Activated naive CD4-positive, alpha-beta T cell treated with anti-CD3 and anti-CD28 coated beads, Interleukin-2, amount 10 ng/mL, durations not matched to agents 7 days and 5 days (primary cell): ENCODE measurements at regions not wholly inside any gene's neighbourhood (a gene's known extent, or its start where the extent isn't known, plus 50 kb on each side); places are given as distances from the start of the nearest gene placed in this dataset.
"Not testable (repeated sequence)": the region's sequence is repeated elsewhere in the genome, so short reads cannot be mapped to it uniquely, and the experiment has no call there.

Experiments
- CTCF ChIA-PET: fragments of 350-600 bp; sonication (Branson Sonifier 250); formaldehyde crosslinking; loops from one replicate; lab custom pipeline; 2021; ENCODE audit warnings: antibody characterized with exemption; lab: Charles Lee
- DNase-seq: peaks from one replicate; pipeline ENCODE4 v3.0.0-alpha.2; 2020
- H3K27ac Mint-ChIP-seq: one replicate; pipeline ENCODE4 v1.8.0; 2021; ENCODE audit warnings: mild to moderate bottlenecking, moderate library complexity, mixed read lengths
- H3K27me3 Mint-ChIP-seq: one replicate; pipeline ENCODE4 v1.8.0; 2021; ENCODE audit warnings: mild to moderate bottlenecking, mixed read lengths
- H3K36me3 Mint-ChIP-seq: one replicate; pipeline ENCODE4 v1.8.0; 2021; ENCODE audit warnings: mixed read lengths
- H3K4me1 Mint-ChIP-seq: one replicate; pipeline ENCODE4 v1.8.0; 2021; ENCODE audit warnings: mixed read lengths
- H3K4me3 Mint-ChIP-seq: one replicate; pipeline ENCODE4 v1.8.0; 2021; ENCODE audit warnings: mild to moderate bottlenecking, moderate library complexity, mixed read lengths
- H3K9me3 Mint-ChIP-seq: one replicate; pipeline ENCODE4 v1.8.0; 2021; ENCODE audit warnings: mixed read lengths

DNA sequence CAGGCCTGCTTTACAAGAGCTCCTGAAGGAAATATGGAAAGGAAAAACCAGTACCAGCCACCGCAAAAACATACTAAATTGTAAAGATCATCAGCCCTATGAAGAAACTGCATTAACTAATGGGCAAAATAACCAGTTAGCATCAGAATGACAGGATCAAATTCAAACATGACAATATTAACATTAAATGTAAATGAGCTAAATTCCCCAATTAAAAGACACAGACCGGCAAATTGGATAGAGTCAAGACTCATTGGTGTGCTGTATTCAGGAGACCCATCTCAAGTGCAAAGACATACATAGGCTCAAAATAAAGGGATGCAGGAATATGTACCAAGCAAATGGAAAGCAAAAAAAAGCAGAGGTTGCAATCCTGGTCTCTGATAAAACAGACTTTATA, 408.7 kb upstream of the RAB6C start:
- DNase-seq, H3K4me3 Mint-ChIP-seq, H3K27me3 Mint-ChIP-seq, H3K36me3 Mint-ChIP-seq, H3K4me1 Mint-ChIP-seq, CTCF ChIA-PET, H3K27ac Mint-ChIP-seq: not testable (repeated sequence)
- peaks cover 24% of the 10 kb centered on the region for H3K9me3 Mint-ChIP-seq

GRCh38 chr2:129575431-129575830, 404.0 kb upstream of the RAB6C start:
- Mint-ChIP-seq H3K9me3 (peaks cover 15% of the 10 kb centered on the region), H3K36me3 (no peaks in the 10 kb centered on the region), H3K4me3 (no peak overlapping the region), H3K4me1 (no peaks in the 10 kb centered on the region), H3K27ac (no peak overlapping the region), H3K27me3 (no peaks in the 10 kb centered on the region)
- DNase-seq = no peak
- CTCF ChIA-PET = no interaction called here

GRCh38 chr2:129575880-129576279, 403.6 kb upstream of the RAB6C start:
- CTCF ChIA-PET = no interaction called here
- no peaks in the 10 kb centered on the region for H3K36me3 Mint-ChIP-seq
- peaks cover 12% of the 10 kb centered on the region for H3K9me3 Mint-ChIP-seq
- no peak overlapping the region for H3K27ac Mint-ChIP-seq
- H3K4me1 Mint-ChIP-seq = no peaks in the 10 kb centered on the region
- H3K4me3 Mint-ChIP-seq = no peak overlapping the region
- DNase-seq = no peak
- H3K27me3 Mint-ChIP-seq = no peaks in the 10 kb centered on the region

DNA sequence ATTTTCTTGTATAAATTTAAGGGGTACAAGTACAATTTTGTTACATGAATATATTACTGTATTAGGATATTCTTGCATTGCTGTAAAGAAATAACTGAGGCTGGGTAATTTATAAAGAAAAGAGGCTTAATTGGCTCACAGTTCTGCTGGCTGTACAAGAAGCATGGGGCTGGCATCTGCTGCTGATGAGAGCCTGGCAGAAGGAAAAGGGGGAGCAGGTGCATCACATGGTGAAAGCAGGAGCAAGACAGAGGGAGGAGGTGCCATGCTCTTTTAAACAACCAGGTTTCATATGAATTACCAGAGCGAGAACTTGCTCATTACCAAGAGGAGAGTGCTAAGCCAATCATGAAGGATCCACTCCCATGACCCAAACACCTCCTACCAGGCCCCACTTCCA, 399.5 kb upstream of the RAB6C start:
- Mint-ChIP-seq H3K36me3 (no peaks in the 10 kb centered on the region), H3K27ac (no peak overlapping the region), H3K4me1 (no peaks in the 10 kb centered on the region), H3K27me3 (no peaks in the 10 kb centered on the region), H3K4me3 (no peak overlapping the region), H3K9me3 (no peaks in the 10 kb centered on the region)
- no peak for DNase-seq
- CTCF ChIA-PET = no interaction called here

DNA sequence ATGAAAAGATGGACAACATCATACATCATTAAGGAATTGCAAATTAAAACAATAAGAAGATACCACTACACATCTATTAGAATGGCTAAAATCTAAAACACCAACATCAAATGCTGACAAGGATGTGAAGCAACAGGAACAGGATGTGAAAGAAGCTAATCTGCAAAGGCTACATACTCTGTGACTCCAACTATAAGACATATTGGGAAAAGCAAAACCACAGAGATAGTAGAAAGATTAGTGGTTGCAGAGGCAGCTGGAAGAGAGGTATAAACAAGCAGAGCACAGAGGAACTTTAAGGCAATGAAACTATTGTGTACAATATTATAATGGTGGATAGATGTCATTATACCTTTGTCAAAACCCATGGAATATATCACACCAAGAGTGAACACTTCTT, 393.7 kb upstream of the RAB6C start:
- H3K36me3 Mint-ChIP-seq = no peaks in the 10 kb centered on the region
- CTCF ChIA-PET = no interaction called here
- H3K4me3 Mint-ChIP-seq = no peak overlapping the region
- no peak for DNase-seq
- no peaks in the 10 kb centered on the region for H3K9me3 Mint-ChIP-seq
- H3K27me3 Mint-ChIP-seq = no peaks in the 10 kb centered on the region
- H3K4me1 Mint-ChIP-seq = no peaks in the 10 kb centered on the region
- H3K27ac Mint-ChIP-seq = no peak overlapping the region

DNA sequence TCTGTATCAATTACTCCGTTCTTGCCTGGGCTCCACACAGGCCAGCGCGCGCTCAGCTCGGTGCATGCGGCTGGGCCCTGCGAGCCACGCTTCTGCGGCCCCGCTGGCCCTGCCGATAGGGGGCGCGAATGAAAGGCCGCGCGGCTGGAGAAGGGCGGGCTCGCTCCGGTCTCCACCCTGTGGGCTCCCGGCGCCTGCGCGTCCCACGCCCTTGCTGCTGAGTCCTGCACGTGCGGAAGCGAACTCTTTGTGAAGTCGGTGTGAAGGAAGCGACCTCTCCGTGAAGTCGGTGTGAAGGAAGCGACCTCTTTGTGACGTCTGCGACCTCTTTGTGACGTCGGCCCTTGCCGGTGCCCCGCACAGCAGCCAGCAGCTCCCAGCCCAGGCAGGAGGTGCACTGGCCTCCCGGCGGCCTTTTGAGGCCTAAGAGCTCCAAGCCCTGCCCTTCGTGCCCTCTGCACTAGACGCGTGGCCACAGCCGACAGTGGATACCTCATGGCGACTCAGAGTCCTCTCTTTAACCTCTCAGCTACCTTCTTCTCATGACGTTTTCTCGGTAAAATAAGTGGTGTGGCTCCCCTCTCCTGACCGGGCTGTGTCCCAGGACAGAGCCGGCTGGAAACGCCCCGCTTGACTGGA, 391.9 kb upstream of the RAB6C start:
- Mint-ChIP-seq H3K27ac (no peak overlapping the region), H3K4me3 (no peak overlapping the region), H3K9me3 (no peaks in the 10 kb centered on the region), H3K36me3 (no peaks in the 10 kb centered on the region), H3K27me3 (no peaks in the 10 kb centered on the region), H3K4me1 (no peaks in the 10 kb centered on the region)
- CTCF ChIA-PET = interaction anchor here (1.3 kb wide), 1 partner anchor 14 kb away, joined by 3 read pairs; no protein-coding TSS in a partner anchor
- DNase-seq = no peak

GRCh38 chr2:129604560-129604959, 374.9 kb upstream of the RAB6C start:
- H3K36me3 Mint-ChIP-seq = no peaks in the 10 kb centered on the region
- H3K27me3 Mint-ChIP-seq = no peaks in the 10 kb centered on the region
- H3K27ac Mint-ChIP-seq = no peak overlapping the region
- no peak for DNase-seq
- no peaks in the 10 kb centered on the region for H3K4me1 Mint-ChIP-seq
- H3K4me3 Mint-ChIP-seq = no peak overlapping the region
- peaks cover 2% of the 10 kb centered on the region for H3K9me3 Mint-ChIP-seq
- CTCF ChIA-PET = no interaction called here

DNA sequence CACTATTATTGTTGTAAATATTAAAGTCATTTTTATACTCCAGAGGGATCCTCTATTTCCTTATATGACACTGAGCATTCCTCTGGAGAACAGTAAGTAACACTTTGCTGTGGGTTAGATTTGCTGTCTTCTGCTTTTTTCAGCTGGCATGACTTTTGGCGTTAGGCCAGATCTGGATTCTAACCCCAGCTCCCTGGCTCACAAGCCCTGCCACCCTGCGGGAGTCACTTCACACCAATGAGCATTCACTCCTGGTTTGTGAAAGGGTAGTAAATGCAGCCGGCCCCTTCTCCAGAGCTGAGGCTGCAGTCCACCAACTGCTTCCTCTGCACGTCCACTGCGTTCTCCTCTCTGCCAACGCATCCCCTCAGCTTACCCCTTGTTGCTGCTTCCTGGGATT, 373.8 kb upstream of the RAB6C start:
- DNase-seq = no peak
- CTCF ChIA-PET = no interaction called here
- H3K27ac Mint-ChIP-seq = no peak overlapping the region
- no peaks in the 10 kb centered on the region for H3K27me3 Mint-ChIP-seq
- no peaks in the 10 kb centered on the region for H3K36me3 Mint-ChIP-seq
- no peaks in the 10 kb centered on the region for H3K4me1 Mint-ChIP-seq
- peaks cover 2% of the 10 kb centered on the region for H3K9me3 Mint-ChIP-seq
- H3K4me3 Mint-ChIP-seq = no peak overlapping the region

- H3K27me3 Mint-ChIP-seq = no peaks in the 10 kb centered on the region
- CTCF ChIA-PET = no interaction called here
- H3K4me3 Mint-ChIP-seq = no peak overlapping the region
- no peak for DNase-seq
- H3K27ac Mint-ChIP-seq = no peak overlapping the region
- peaks cover 2% of the 10 kb centered on the region for H3K9me3 Mint-ChIP-seq
- H3K4me1 Mint-ChIP-seq = no peaks in the 10 kb centered on the region
- H3K36me3 Mint-ChIP-seq = no peaks in the 10 kb centered on the region
Measured at GRCh38 chr2:129606496-129607270, 372.8 kb upstream of the RAB6C start.

GRCh38 chr2:129609224-129609623, 370.2 kb upstream of the RAB6C start:
- no peak overlapping the region for H3K4me3 Mint-ChIP-seq
- CTCF ChIA-PET = no interaction called here
- no peak overlapping the region for H3K27ac Mint-ChIP-seq
- H3K36me3 Mint-ChIP-seq = no peaks in the 10 kb centered on the region
- no peaks in the 10 kb centered on the region for H3K4me1 Mint-ChIP-seq
- H3K9me3 Mint-ChIP-seq = peaks cover 2% of the 10 kb centered on the region
- no peak for DNase-seq
- no peaks in the 10 kb centered on the region for H3K27me3 Mint-ChIP-seq

DNA sequence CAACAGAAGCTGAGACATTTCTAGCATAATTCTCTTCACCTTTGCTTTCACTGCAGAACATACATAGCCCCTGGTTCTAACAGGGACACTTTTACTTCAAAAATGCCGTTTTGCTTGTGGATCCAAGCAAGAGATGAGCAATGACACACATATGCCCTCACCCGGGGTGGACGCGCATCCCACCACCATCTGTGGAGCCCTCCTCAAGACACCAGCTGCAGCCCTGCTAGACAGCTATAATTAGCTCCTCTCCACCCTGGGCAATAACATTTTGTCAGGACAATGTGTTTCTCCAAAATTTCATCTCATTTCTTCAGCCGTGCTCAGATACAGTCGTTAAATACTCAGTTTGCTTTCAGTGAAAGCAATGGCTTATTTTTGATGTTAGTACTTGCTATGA, 368.7 kb upstream of the RAB6C start:
- CTCF ChIA-PET = no interaction called here
- Mint-ChIP-seq H3K27me3 (peaks cover 7% of the 10 kb centered on the region), H3K36me3 (no peaks in the 10 kb centered on the region), H3K4me3 (no peak overlapping the region), H3K4me1 (no peaks in the 10 kb centered on the region), H3K9me3 (peaks cover 2% of the 10 kb centered on the region), H3K27ac (no peak overlapping the region)
- no peak for DNase-seq

DNA sequence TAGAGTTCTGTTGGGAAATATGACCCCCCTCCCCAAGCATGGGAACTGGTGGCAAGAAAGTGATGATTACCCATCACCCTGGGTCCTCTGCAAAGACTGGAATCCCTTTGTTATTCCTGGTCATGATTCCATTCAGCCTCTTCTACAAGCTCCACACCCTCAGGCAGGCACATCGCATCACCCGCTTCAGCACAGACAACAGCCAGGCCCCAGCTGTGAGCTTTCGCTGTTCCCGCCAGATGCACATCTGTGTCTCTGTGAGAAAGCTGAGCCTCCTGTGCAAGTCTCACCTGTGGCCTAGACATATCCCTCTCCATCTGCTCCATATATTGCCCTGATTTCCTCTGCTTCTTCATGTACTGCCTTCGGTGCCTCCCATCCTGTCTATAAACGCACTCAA, 368.0 kb upstream of the RAB6C start:
- Mint-ChIP-seq H3K36me3 (no peaks in the 10 kb centered on the region), H3K9me3 (peaks cover 1% of the 10 kb centered on the region)
- DNase-seq = no peak

GRCh38 chr2:129619471-129619870, 360.0 kb upstream of the RAB6C start:
- DNase-seq = no peak
- CTCF ChIA-PET = no interaction called here
- Mint-ChIP-seq H3K9me3 (no peaks in the 10 kb centered on the region), H3K36me3 (no peaks in the 10 kb centered on the region), H3K27ac (no peak overlapping the region), H3K4me3 (no peak overlapping the region), H3K27me3 (peaks cover 5% of the 10 kb centered on the region), H3K4me1 (no peaks in the 10 kb centered on the region)

More for the DNA sequence above, 368.0 kb upstream of the RAB6C start:
- Mint-ChIP-seq H3K27me3 (peaks cover 7% of the 10 kb centered on the region), H3K27ac (no peak overlapping the region), H3K4me1 (no peaks in the 10 kb centered on the region), H3K4me3 (no peak overlapping the region)
- CTCF ChIA-PET = no interaction called here

DNA sequence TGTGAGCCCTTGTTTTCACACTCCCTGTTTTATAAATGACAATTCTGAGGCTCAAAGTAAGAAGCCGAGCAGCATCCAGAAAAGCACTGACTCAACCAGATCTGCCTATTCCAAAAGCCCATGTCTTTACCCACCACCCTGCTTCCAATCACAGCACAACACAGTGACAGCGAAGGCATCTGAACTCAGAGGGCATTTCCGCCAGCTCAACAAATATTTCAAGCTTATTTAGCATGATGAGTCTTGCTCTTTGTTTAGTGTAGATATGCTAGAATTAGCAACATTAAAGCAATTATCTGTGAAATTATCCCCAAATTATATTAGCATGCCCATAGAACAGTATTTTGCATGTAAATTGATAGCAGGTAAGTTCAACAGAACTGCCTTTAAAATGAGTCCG, 359.1 kb upstream of the RAB6C start:
- DNase-seq = no peak
- CTCF ChIA-PET = no interaction called here
- H3K4me3 Mint-ChIP-seq = no peak overlapping the region
- H3K27ac Mint-ChIP-seq = no peak overlapping the region
- no peaks in the 10 kb centered on the region for H3K36me3 Mint-ChIP-seq
- H3K4me1 Mint-ChIP-seq = no peaks in the 10 kb centered on the region
- no peaks in the 10 kb centered on the region for H3K27me3 Mint-ChIP-seq
- no peaks in the 10 kb centered on the region for H3K9me3 Mint-ChIP-seq

- CTCF ChIA-PET = no interaction called here
- no peaks in the 10 kb centered on the region for H3K36me3 Mint-ChIP-seq
- H3K27ac Mint-ChIP-seq = no peak overlapping the region
Measured at GRCh38 chr2:129623783-129624182, 355.7 kb upstream of the RAB6C start.

More at GRCh38 chr2:129623783-129624182, 355.7 kb upstream of the RAB6C start:
- H3K9me3 Mint-ChIP-seq = no peaks in the 10 kb centered on the region
- DNase-seq = no peak
- no peaks in the 10 kb centered on the region for H3K27me3 Mint-ChIP-seq
- no peak overlapping the region for H3K4me3 Mint-ChIP-seq
- H3K4me1 Mint-ChIP-seq = no peaks in the 10 kb centered on the region
